ENCODE measurements at regions not wholly inside any gene's neighbourhood (a gene's known extent, or its start where the extent isn't known, plus 50 kb on each side); places are given as distances from the start of the nearest gene placed in this dataset.

GRCh38 chr6:22896696-22897095, 327.3 kb downstream of the HDGFL1 start:
- TF ChIP-seq MXI1 (conservative IDR thresholded peaks at IDR 0.05; ENCODE audit: poor library complexity, severe bottlenecking): no peak
- TF ChIP-seq RAD21 (conservative IDR thresholded peaks at IDR 0.05): no peak
- no peak for TF ChIP-seq CTCF (IDR thresholded peaks at IDR 0.05; ENCODE audit: poor library complexity, severe bottlenecking)
- no peak for TF ChIP-seq REST (IDR thresholded peaks at IDR 0.05; ENCODE audit: borderline replicate concordance)
- TF ChIP-seq EZH2 (IDR thresholded peaks at IDR 0.05; ENCODE audit: borderline replicate concordance, insufficient read depth, low read length, poor library complexity, severe bottlenecking): no peak
- no peak for TF ChIP-seq POLR2AphosphoS5 (IDR thresholded peaks at IDR 0.05)
- TF ChIP-seq EP300 (conservative IDR thresholded peaks at IDR 0.05; ENCODE audit: poor library complexity, severe bottlenecking): no peak

All from neural cell (in vitro differentiated cells).